Jurkat, Clone E6-1 (cell line): ENCODE measurements at regions not wholly inside any gene's neighbourhood (a gene's known extent, or its start where the extent isn't known, plus 50 kb on each side); places are given as distances from the start of the nearest gene placed in this dataset.
"Not testable (repeated sequence)": the region's sequence is repeated elsewhere in the genome, so short reads cannot be mapped to it uniquely, and the experiment has no call there.

ENCODE experiments used
- DNase-seq: peaks from one replicate; pipeline ENCODE4 v3.0.0-alpha.2; 2011; ENCODE audit warnings: low read depth, low spot score
- H3K4me3 ChIP-seq: 2 replicates; pipeline ENCODE4 v1.5.1; 2011; ENCODE audit warnings: mild to moderate bottlenecking, low read length, control low read depth, moderate library complexity

DNA sequence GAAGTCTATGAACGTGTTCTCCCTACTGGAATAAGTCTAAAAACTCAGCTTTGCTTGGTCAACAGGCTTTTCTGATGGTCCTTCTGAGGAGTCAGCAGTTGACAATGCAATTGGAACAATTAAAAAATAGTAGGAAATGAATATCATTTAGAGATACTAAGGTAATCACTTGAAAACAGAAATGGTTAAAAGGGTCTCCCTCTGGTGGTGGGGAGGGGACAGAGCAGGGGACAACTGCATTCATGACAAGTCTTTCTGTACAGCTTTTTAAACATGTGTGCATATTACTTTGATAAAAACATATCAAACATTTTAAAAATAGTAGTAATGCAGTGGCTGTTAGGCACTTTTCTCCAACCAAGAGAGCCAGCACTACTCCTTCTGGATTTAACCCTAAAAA, 119.9 kb upstream of the FHIT start:
- H3K4me3 ChIP-seq: no peak overlapping the region
- peak; percentile 25 for DNase-seq

GRCh38 chr3:61372723-61373122, 121.5 kb upstream of the FHIT start:
- no peak overlapping the region for H3K4me3 ChIP-seq
- DNase-seq: no peak

GRCh38 chr3:61378311-61378710, 127.1 kb upstream of the FHIT start:
- DNase-seq: no peak
- no peak overlapping the region for H3K4me3 ChIP-seq

- DNase-seq: peak; percentile 28
- H3K4me3 ChIP-seq: no peak overlapping the region
Observed at GRCh38 chr3:61381745-61382392, 130.6 kb upstream of the FHIT start.

DNA sequence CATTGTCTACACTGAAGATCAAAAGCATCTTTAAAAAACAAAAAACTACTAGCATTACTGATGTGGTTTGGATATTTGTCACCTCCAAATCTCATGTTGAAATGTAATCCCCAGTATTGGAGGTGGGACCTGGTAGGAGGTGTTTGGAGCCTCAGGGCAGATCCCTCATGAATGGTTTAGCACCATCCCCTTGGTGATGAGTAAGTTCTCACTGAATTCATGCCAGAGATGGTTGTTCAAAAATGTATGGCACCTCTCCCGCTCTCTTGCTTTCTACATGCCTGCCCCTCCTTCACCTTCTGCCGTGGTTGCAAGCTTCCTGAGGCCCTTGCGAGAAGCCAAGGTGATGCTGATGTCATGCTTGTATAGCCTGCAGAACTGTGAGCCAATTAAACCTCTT, 136.6 kb upstream of the FHIT start:
- DNase-seq: no peak

GRCh38 chr3:61393480-61393947, 142.3 kb upstream of the FHIT start:
- not testable (repeated sequence) for H3K4me3 ChIP-seq, DNase-seq

More for the DNA sequence above, 136.6 kb upstream of the FHIT start:
- no peak overlapping the region for H3K4me3 ChIP-seq

GRCh38 chr3:61401359-61401758, 150.1 kb upstream of the FHIT start:
- no peak for DNase-seq
- no peak overlapping the region for H3K4me3 ChIP-seq

GRCh38 chr3:61407397-61407796, 154.0 kb upstream of the PTPRG start:
- no peak overlapping the region for H3K4me3 ChIP-seq
- no peak for DNase-seq

GRCh38 chr3:61409638-61410037, 151.7 kb upstream of the PTPRG start:
- no peak overlapping the region for H3K4me3 ChIP-seq
- DNase-seq: no peak

GRCh38 chr3:61410358-61410757, 151.0 kb upstream of the PTPRG start:
- not testable (repeated sequence) for H3K4me3 ChIP-seq, DNase-seq

GRCh38 chr3:61411009-61411662, 150.2 kb upstream of the PTPRG start:
- no peak for DNase-seq
- H3K4me3 ChIP-seq: no peak overlapping the region

DNA sequence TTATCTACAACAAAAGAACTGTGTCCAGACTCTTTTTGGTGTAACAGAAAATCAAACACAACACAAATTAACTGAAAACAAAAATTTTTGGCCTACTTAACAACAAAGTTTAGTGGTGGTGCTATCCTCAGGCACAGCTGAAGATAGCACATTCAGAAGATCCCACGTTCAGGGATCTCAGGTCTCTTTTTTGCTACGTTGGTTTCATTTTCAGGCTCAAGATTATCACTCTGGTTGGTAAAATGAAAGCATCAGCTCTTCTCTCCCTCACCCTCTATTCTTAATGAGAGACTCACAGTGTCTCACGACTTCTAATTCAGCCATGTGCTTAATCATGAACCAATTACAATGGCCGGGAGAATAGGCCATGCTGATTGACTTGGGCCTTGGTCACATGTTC, 146.9 kb upstream of the PTPRG start:
- no peak overlapping the region for H3K4me3 ChIP-seq
- DNase-seq: no peak

- DNase-seq: peak; percentile 4
- H3K4me3 ChIP-seq: no peak overlapping the region
Observed at GRCh38 chr3:61415201-61415600, 146.2 kb upstream of the PTPRG start.

DNA sequence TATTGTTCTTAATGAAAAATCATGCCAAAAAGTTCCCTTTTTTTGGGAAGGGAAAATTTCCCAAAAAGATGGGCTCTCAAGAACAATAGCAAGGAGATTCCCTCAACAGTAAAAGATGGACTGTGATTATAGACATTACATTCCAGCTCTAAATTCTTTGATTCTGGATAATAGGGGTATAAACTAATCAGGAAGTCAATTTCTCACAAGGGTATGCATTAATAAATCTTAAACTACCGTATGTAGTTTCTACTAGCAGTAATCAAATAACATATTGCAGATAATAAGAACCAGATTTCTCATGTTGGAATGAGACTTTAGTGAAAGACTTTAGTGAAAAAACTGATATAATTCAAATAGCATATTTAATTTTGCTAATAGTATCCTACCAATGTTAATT, 144.8 kb upstream of the PTPRG start:
- no peak for DNase-seq
- H3K4me3 ChIP-seq: no peak overlapping the region

DNA sequence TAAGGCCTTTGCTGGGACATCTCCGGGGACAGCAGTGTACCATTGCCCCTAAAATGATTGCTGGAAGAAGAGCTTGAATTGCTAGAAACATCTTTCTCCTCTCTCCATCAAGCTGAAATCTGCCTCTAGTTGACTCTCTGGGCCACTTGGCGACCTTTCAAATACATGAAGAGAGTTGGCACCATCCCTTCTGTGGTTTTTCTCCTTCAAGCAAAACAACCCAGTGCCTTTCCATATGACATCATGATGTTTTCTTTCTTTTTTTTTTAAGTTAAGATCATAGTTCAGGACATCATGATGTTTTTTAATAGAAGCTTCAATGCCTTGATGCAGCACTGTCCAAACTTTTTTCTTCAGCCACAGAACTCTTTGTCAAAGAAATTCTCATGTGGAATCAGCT, 144.0 kb upstream of the PTPRG start:
- no peak for DNase-seq
- H3K4me3 ChIP-seq: no peak overlapping the region

GRCh38 chr3:61420136-61420759, 141.1 kb upstream of the PTPRG start:
- DNase-seq: no peak
- no peak overlapping the region for H3K4me3 ChIP-seq

GRCh38 chr3:61422945-61423673, 138.3 kb upstream of the PTPRG start:
- DNase-seq: no peak
- H3K4me3 ChIP-seq: no peak overlapping the region

DNA sequence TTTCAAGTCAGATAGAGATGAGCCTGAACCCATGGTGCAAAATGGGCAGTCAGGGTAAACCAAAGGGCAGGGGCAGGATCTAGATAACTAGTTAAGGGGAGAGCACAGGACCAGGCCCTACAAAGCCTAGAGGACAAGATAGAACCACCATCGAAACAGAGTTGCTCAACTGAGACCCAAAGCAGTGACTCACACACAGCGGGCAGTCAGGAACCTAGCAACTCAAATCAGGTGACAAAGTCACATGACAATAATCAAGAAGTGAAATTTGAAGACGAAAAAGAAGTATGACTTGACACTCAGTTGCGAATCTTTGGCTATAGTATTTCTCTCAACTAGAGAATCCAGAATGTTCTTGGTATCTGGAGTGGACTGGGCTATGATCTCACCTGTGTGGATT, 136.0 kb upstream of the PTPRG start:
- DNase-seq: no peak

GRCh38 chr3:61429106-61429505, 132.3 kb upstream of the PTPRG start:
- no peak overlapping the region for H3K4me3 ChIP-seq
- DNase-seq: no peak

More for the DNA sequence above, 136.0 kb upstream of the PTPRG start:
- H3K4me3 ChIP-seq: no peak overlapping the region

- not testable (repeated sequence) for H3K4me3 ChIP-seq
Observed at GRCh38 chr3:61434901-61435300, 126.5 kb upstream of the PTPRG start.

More at GRCh38 chr3:61434901-61435300, 126.5 kb upstream of the PTPRG start:
- not testable (repeated sequence) for DNase-seq
